GM19438 (cell line): ENCODE measurements at regions not wholly inside any gene's neighbourhood (a gene's known extent, or its start where the extent isn't known, plus 50 kb on each side); places are given as distances from the start of the nearest gene placed in this dataset.
A peak's percentile ranks its signal among the peaks of the same experiment; 100 is the strongest.

Experiments used
- ATAC-seq: cut with Tn5 transposase; IDR thresholded peaks from one replicate; pipeline ENCODE4 v1.9.1; 2021; ENCODE audit warnings: low read depth; ENCODE audit not compliant: unreplicated experiment

DNA sequence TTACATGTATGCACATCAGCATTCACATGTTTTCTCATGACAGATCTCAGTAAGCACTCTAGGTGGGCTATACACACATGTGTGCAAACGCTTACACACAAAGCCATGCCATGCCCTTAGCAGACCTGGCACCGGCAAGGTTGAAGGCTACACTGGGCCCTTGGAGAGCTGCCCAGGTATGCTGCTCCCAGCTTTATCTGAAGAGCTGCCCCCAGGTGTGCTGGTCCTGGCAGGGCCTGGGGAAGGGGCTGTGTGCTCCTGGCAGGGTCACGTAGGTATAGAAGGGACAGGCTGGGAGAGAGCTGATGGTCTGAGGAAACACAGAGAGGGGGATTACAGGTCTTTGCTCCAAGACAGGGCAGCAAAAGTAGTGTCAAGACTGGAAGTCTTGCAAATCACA lies 146.7 kb upstream of the VANGL1 start:
- ATAC-seq, result no peak

DNA sequence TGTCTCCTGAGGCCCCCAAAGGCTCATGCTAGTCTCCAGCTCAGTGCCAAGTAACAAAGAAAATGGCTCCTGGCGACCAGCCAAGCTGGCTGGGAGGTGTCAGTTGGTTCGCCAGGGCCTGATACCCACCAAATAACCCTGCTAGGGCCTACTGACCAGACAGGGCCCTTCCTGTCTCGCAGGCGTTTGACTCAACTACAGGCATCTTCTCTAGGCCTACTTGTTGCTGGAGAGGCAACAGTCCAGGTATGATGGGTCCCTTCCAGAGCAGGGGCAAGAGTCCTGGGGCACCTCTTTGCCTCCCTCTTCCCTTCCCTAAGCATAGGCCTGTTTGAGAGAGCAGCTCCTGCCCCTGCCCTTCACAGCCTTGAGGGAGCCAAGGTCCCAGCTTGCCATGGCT lies 147.9 kb upstream of the VANGL1 start:
- no peak for ATAC-seq

DNA sequence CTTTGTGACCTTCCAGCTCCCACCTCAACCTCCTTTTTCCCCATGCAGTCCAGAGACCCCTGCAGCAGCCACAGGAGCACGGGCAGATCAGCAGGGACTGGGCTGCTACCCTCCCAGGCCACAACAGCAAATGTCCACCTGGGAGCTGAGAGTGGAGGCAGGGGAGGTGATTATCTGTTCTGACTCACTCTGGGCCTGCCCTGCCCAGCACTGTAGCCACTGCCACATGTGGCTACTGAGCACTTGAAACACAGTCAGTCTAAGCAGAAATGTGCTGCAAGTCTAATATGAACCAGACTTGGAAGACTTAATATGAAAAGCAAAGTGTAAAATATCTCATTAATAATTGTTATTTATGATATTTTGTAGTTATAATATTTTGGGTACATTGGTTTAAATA lies 148.9 kb upstream of the VANGL1 start:
- no peak for ATAC-seq

- no peak for ATAC-seq
Observed at GRCh38 chr1:115492019-115492595, 149.7 kb upstream of the VANGL1 start.

DNA sequence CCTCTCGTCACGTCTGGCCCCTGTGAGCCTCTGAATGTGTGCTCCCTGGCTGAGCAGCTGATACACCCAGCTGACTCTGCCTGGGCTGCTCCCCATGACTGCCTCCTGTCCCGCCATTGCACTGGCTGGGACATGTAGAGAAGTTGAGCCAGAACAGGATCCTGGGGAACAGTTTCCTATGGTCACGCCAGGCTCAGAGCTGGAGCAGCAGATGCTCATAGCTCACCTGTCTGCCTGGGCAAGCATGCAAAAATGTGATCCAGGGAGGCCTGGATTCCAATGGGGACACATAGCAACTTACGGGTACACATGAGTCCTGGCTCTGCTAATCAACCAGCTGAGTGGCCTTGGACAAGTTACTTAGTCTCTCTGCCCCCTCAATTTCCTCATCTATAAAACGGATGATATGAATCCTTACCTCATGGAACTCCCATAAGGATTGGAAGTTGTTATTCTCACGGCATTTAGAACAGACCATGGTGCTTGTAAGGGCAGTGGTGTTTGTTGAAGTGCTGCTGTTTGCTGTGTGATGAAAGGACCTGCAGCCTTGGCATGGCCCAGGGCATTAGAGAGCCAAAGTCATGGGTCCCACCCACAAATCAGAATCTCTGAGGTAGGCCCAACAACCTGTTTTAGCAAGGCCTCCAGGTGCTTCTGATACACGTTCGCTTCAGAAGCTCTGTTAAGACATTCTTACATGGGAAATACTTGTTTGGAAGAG lies 150.3 kb upstream of the VANGL1 start:
- no peak for ATAC-seq

GRCh38 chr1:115479055-115479482 lies 141.0 kb upstream of the NGF start:
- no peak for ATAC-seq

DNA sequence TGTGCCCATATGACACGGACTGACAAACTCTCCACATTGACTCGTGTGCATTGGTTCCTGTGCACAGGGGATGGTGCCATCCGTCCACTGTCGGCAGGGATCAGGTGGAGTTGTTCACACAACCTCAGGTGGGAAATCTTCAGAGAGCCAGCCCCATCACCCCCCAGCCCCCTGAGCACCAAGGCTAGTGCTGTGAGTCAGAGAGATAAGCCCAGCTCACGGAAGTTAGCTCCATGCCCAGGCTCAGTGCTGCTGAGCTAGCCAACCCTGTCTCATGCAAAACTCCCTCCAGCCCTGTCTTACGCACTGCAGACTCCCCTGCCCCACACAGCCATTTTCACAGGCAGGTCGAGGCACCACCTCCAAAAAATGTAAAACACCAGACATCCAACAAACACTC lies 139.0 kb upstream of the NGF start:
- no peak for ATAC-seq

DNA sequence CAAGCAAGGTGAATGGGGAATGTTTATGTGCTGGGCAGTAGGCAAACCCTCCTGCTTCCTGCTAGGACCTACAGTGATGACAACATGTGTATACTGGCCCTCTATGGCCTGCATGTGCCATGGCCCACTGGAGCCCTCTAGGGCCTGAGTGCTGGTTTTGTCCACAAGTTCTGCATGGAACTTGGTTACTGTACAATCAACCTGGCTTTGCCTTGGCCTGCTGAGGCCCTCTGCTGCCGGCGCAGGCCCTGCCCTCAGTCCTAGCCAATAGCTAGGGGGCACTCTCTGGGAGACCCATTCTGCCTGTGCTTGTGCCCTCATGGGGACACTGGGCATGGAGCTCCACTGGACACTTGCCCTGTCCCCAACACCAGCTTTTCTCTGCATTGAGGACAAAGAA lies 138.6 kb upstream of the NGF start:
- no peak for ATAC-seq

DNA sequence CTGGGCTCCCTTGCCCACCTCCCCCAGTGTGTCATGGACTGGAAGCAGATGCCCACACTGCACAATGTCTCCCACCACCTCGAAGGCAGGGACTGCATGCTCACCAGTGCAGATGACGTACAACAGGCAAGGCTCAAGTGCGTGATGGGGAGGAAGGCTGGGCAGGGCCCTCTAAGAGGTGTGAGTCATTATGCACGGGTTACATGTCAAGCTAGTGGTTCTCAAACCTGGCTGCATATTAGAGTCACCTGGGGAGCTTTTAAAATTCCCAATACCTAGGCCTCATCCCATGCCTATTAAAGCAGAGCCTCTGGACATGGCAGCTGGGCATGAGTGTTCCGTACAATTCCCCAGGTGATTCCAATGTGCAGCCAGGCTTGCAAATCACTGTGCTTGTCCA lies 137.9 kb upstream of the NGF start:
- ATAC-seq, result no peak

- no peak for ATAC-seq
Observed at GRCh38 chr1:115475252-115475651, 137.2 kb upstream of the NGF start.

- ATAC-seq, result no peak
Observed at GRCh38 chr1:115473986-115474565, 136.0 kb upstream of the NGF start.

GRCh38 chr1:115469703-115470476 lies 131.8 kb upstream of the NGF start:
- ATAC-seq, result peak; percentile 55

- ATAC-seq, result no peak
Observed at GRCh38 chr1:115467790-115468189, 129.7 kb upstream of the NGF start.

GRCh38 chr1:115467196-115467595 lies 129.1 kb upstream of the NGF start:
- ATAC-seq, result no peak

DNA sequence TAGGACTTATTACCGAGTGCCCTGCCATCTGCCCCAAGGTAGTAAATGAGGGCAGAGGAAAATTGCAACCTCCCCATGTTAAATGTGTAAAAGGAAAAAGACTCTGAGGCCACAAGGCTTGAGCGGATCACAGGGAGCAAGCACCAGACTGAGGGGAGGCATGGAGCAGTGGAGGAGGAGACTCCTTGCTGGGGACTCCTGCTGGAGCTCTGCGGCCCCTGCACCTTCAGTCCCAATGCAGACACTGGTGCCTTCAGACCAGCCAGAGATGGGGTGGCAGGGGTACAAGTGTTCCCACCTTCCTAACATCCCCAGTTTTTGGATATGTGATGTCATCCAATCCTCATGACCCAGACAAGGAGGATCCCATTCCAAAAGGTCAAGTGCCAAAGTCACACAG lies 128.4 kb upstream of the NGF start:
- ATAC-seq, result no peak

- ATAC-seq, result no peak
Observed at GRCh38 chr1:115465802-115466363, 127.8 kb upstream of the NGF start.

GRCh38 chr1:115463347-115463746 lies 125.3 kb upstream of the NGF start:
- no peak for ATAC-seq

- no peak for ATAC-seq
Observed at GRCh38 chr1:115462566-115463076, 124.6 kb upstream of the NGF start.

GRCh38 chr1:115461526-115461925 lies 123.5 kb upstream of the NGF start:
- ATAC-seq, result no peak

DNA sequence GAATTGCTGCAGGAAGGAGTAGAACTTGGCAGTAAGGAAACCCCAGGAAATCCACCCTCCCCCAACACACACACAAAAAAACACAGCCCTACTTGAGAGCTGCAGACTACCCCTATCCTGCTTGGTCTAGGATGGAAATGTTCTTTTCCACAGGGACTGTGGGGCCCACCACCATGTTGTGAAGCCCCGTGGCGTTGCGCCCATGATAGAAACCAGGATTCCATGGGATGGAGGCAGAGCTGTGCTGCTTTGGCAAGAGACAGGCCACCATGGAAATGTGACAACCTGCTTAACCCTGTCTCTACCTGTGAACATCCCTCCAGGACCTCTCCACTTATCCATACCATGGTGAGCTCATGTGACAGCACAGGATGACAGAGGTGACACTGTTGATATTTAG lies 121.1 kb upstream of the NGF start:
- no peak for ATAC-seq
